NCI-H1092 (cell line): ENCODE measurements at regions not wholly inside any gene's neighbourhood (a gene's known extent, or its start where the extent isn't known, plus 50 kb on each side); places are given as distances from the start of the nearest gene placed in this dataset.

ENCODE experiments used
- DNase-seq: peaks from one replicate; lab custom pipeline; 2025; lab: John Stamatoyannopoulos, UW

- no peak for DNase-seq
Measured at GRCh38 chr15:68500363-68501258, 68.6 kb upstream of the ITGA11 start.

- DNase-seq, result no peak
Measured at GRCh38 chr15:68501259-68501591, 69.3 kb upstream of the ITGA11 start.

GRCh38 chr15:68501616-68502015 lies 69.7 kb upstream of the ITGA11 start:
- no peak for DNase-seq

GRCh38 chr15:68502398-68502901 lies 70.5 kb upstream of the ITGA11 start:
- no peak for DNase-seq

GRCh38 chr15:68503213-68503612 lies 71.2 kb upstream of the ITGA11 start:
- DNase-seq, result no peak

GRCh38 chr15:68503791-68504680 lies 72.1 kb upstream of the ITGA11 start:
- DNase-seq, result no peak

- DNase-seq, result no peak
Measured at GRCh38 chr15:68504681-68505170, 72.8 kb upstream of the ITGA11 start.

GRCh38 chr15:68506071-68506470 lies 72.7 kb upstream of the CORO2B start:
- no peak for DNase-seq

GRCh38 chr15:68507447-68507846 lies 71.3 kb upstream of the CORO2B start:
- no peak for DNase-seq

- peak; percentile 10 for DNase-seq
Measured at GRCh38 chr15:68508485-68509189, 70.2 kb upstream of the CORO2B start.

GRCh38 chr15:68510558-68510957 lies 68.2 kb upstream of the CORO2B start:
- DNase-seq, result no peak

- no peak for DNase-seq
Measured at GRCh38 chr15:68511073-68511991, 67.5 kb upstream of the CORO2B start.

GRCh38 chr15:68512052-68512451 lies 66.7 kb upstream of the CORO2B start:
- DNase-seq, result no peak

GRCh38 chr15:68512598-68512997 lies 66.2 kb upstream of the CORO2B start:
- no peak for DNase-seq

- DNase-seq, result no peak
Measured at GRCh38 chr15:68515371-68516095, 63.3 kb upstream of the CORO2B start.

GRCh38 chr15:68517285-68517761 lies 61.5 kb upstream of the CORO2B start:
- no peak for DNase-seq

GRCh38 chr15:68518046-68518445 lies 60.7 kb upstream of the CORO2B start:
- no peak for DNase-seq

GRCh38 chr15:68518785-68519430 lies 59.9 kb upstream of the CORO2B start:
- no peak for DNase-seq

- no peak for DNase-seq
Measured at GRCh38 chr15:68524753-68525584, 53.8 kb upstream of the CORO2B start.
